ENCODE measurements at regions not wholly inside any gene's neighbourhood (a gene's known extent, or its start where the extent isn't known, plus 50 kb on each side); places are given as distances from the start of the nearest gene placed in this dataset.
A peak's percentile ranks its signal among the peaks of the same experiment; 100 is the strongest.

GRCh38 chr9:73079326-73079725 lies 72.3 kb upstream of the ANXA1 start:
- H3K27ac Mint-ChIP-seq = no peak overlapping the region
- H3K9ac ChIP-seq (ENCODE audit: extremely low read depth, low read length, poor library complexity, severe bottlenecking) = no peak overlapping the region

GRCh38 chr9:73077625-73078030 lies 74.0 kb upstream of the ANXA1 start:
- Histone ChIP-seq H3K9ac (ENCODE audit: extremely low read depth, low read length, poor library complexity, severe bottlenecking) (no peak overlapping the region), H3K27ac (ENCODE audit: low read depth, low read length) (no peak overlapping the region), H3K27me3 (ENCODE audit: control insufficient read depth, insufficient read depth, low read length, poor library complexity, severe bottlenecking) (no peaks in the 10 kb centered on the region), H3K4me3 (ENCODE audit: low read length) (no peak overlapping the region), H3K36me3 (ENCODE audit: control insufficient read depth, insufficient read depth, low read length) (no peaks in the 10 kb centered on the region), H3K4me1 (ENCODE audit: control insufficient read depth, insufficient read depth, low read length) (peaks cover 4% of the 10 kb centered on the region), H3K9me3 (ENCODE audit: control insufficient read depth, low read length) (no peaks in the 10 kb centered on the region)
- no peak for TF ChIP-seq CTCF (conservative IDR thresholded peaks at IDR 0.05)
- Mint-ChIP-seq H3K27me3 (ENCODE audit: insufficient read depth) (no peaks in the 10 kb centered on the region), H3K4me1 (peaks cover 7% of the 10 kb centered on the region), H3K9me3 (no peaks in the 10 kb centered on the region), H3K36me3 (ENCODE audit: low read depth) (no peaks in the 10 kb centered on the region), H3K4me3 (no peak overlapping the region), H3K27ac (no peak overlapping the region)
- DNase-seq = no peak

More at GRCh38 chr9:73079326-73079725, 72.3 kb upstream of the ANXA1 start:
- 82 to 100% methylated on average over 1 of the region's 1 CpG for WGBS, 2 experiments (ENCODE audit: insufficient coverage in 1 of 2, insufficient read length in 1 of 2)
- no peaks in the 10 kb centered on the region for H3K36me3 ChIP-seq (ENCODE audit: control insufficient read depth, insufficient read depth, low read length)
- H3K27me3 Mint-ChIP-seq (ENCODE audit: insufficient read depth) = no peaks in the 10 kb centered on the region
- no peaks in the 10 kb centered on the region for H3K9me3 Mint-ChIP-seq
- DNase-seq = no peak
- no peak overlapping the region for H3K4me3 Mint-ChIP-seq
- H3K9me3 ChIP-seq (ENCODE audit: control insufficient read depth, low read length) = no peaks in the 10 kb centered on the region
- H3K4me1 Mint-ChIP-seq = peaks cover 7% of the 10 kb centered on the region
- H3K4me1 ChIP-seq (ENCODE audit: control insufficient read depth, insufficient read depth, low read length) = peaks cover 4% of the 10 kb centered on the region
- H3K27me3 ChIP-seq (ENCODE audit: control insufficient read depth, insufficient read depth, low read length, poor library complexity, severe bottlenecking) = no peaks in the 10 kb centered on the region
- no peaks in the 10 kb centered on the region for H3K36me3 Mint-ChIP-seq (ENCODE audit: low read depth)
- no peak overlapping the region for H3K27ac ChIP-seq (ENCODE audit: low read depth, low read length)
- peak; percentile 61 for TF ChIP-seq CTCF (conservative IDR thresholded peaks at IDR 0.05)
- H3K4me3 ChIP-seq (ENCODE audit: low read length) = no peak overlapping the region

- Histone ChIP-seq H3K27ac (ENCODE audit: low read depth, low read length) (no peak overlapping the region), H3K27me3 (ENCODE audit: control insufficient read depth, insufficient read depth, low read length, poor library complexity, severe bottlenecking) (no peaks in the 10 kb centered on the region), H3K9ac (ENCODE audit: extremely low read depth, low read length, poor library complexity, severe bottlenecking) (no peak overlapping the region), H3K36me3 (ENCODE audit: control insufficient read depth, insufficient read depth, low read length) (no peaks in the 10 kb centered on the region), H3K4me1 (ENCODE audit: control insufficient read depth, insufficient read depth, low read length) (peaks cover 4% of the 10 kb centered on the region), H3K9me3 (ENCODE audit: control insufficient read depth, low read length) (no peaks in the 10 kb centered on the region), H3K4me3 (ENCODE audit: low read length) (no peak overlapping the region)
- Mint-ChIP-seq H3K4me1 (peaks cover 7% of the 10 kb centered on the region), H3K36me3 (ENCODE audit: low read depth) (no peaks in the 10 kb centered on the region), H3K4me3 (no peak overlapping the region), H3K9me3 (no peaks in the 10 kb centered on the region), H3K27ac (no peak overlapping the region), H3K27me3 (ENCODE audit: insufficient read depth) (no peaks in the 10 kb centered on the region)
- no peak for DNase-seq
- TF ChIP-seq CTCF (conservative IDR thresholded peaks at IDR 0.05) = no peak
Observed at GRCh38 chr9:73076970-73077369, 74.7 kb upstream of the ANXA1 start.

Measured in endodermal cell (in vitro differentiated cells).